A549 (cell line): ENCODE measurements at regions not wholly inside any gene's neighbourhood (a gene's known extent, or its start where the extent isn't known, plus 50 kb on each side); places are given as distances from the start of the nearest gene placed in this dataset.

Source experiments
- MAFK ChIP-seq: fragments of 450-650 bp; IDR thresholded peaks from 2 replicates; pipeline ENCODE4 v1.6.1; 2014; ENCODE audit not compliant: partially characterized antibody
- TF ChIP-seq, protein P1 (sequence below): IDR thresholded peaks from 2 replicates; pipeline ENCODE4 v1.6.1; 2012

DNA sequence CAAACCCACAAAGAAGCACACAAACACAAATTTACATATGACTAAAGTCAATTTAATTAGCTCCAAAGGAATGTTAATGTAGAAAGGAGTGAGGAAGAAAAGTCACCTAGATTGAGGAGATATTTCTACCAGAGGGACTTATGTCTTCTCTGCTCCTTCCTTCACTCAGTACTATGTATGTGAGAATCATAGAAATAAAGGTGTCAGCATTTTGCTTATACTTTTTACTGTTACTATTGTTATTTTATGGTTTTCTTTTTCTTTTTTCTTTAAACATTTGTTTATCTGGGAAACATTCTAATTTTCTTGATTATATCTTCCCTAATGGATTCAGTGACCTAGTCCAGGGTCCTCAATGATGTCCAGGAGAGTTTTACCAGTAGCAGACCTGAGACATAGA, 511.9 kb upstream of the NCAM2 start:
- TF ChIP-seq MAFK = no peak
- TF ChIP-seq, protein P1, sequence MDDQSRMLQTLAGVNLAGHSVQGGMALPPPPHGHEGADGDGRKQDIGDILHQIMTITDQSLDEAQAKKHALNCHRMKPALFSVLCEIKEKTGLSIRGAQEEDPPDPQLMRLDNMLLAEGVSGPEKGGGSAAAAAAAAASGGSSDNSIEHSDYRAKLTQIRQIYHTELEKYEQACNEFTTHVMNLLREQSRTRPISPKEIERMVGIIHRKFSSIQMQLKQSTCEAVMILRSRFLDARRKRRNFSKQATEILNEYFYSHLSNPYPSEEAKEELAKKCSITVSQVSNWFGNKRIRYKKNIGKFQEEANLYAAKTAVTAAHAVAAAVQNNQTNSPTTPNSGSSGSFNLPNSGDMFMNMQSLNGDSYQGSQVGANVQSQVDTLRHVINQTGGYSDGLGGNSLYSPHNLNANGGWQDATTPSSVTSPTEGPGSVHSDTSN = no peak
